H1 (cell line): ENCODE measurements at regions not wholly inside any gene's neighbourhood (a gene's known extent, or its start where the extent isn't known, plus 50 kb on each side); places are given as distances from the start of the nearest gene placed in this dataset.

Experiments used
- CTCF ChIA-PET: fragments of 300-600 bp; sonication (Branson Sonifier 250); formaldehyde crosslinking; loops from one replicate; lab custom pipeline; 2021; ENCODE audit not compliant: partially characterized antibody; lab: Charles Lee
- POLR2A ChIA-PET: fragments of 300-600 bp; sonication (Branson Sonifier 250); formaldehyde crosslinking; loops from one replicate; lab custom pipeline; 2021; ENCODE audit warnings: inconsistent platforms; ENCODE audit not compliant: partially characterized antibody; lab: Charles Lee
- DNase-seq, 2 experiments: peaks; one replicate each; pipeline versions ENCODE4 v3.0.0 to v3.0.0-alpha.2; 2010 to 2022; ENCODE audit warnings: low spot score in 2 of 2, low read depth in 1 of 2, mixed read lengths in 1 of 2
- FAIRE-seq: peaks from 2 replicates; lab custom pipeline; 2011; peaks lifted over from hg19 to GRCh38; lab: Jason Lieb, UNC
- H2AFZ ChIP-seq: 2 replicates; pipeline ENCODE4 v1.8.1; 2012; ENCODE audit warnings: low read length, inconsistent platforms
- H2AK5ac ChIP-seq: 2 replicates; pipeline ENCODE4 v1.6.1; 2013; ENCODE audit warnings: low read depth, low read length
- H2BK120ac ChIP-seq: replicated peaks from 2 replicates; pipeline ENCODE3; 2013; ENCODE audit warnings: low read depth, low read length, inconsistent platforms
- H2BK12ac ChIP-seq: 2 replicates; pipeline ENCODE4 v1.6.1; 2013; ENCODE audit warnings: low read depth, low read length
- H2BK15ac ChIP-seq: 2 replicates; pipeline ENCODE4 v1.6.1; 2013; ENCODE audit warnings: low read length
- H2BK20ac ChIP-seq: 2 replicates; pipeline ENCODE4 v1.6.1; 2013; ENCODE audit warnings: low read length
- H2BK5ac ChIP-seq: 2 replicates; pipeline ENCODE4 v1.6.1; 2013; ENCODE audit warnings: low read depth, low read length
- H3K14ac ChIP-seq: 2 replicates; pipeline ENCODE4 v1.6.1; 2013; ENCODE audit warnings: inconsistent platforms; ENCODE audit not compliant: insufficient read length
- H3K18ac ChIP-seq: 2 replicates; pipeline ENCODE4 v1.6.1; 2013; ENCODE audit warnings: low read length; ENCODE audit errors: extremely low read depth
- H3K23ac ChIP-seq: 2 replicates; pipeline ENCODE4 v1.6.1; 2013; ENCODE audit warnings: inconsistent platforms; ENCODE audit not compliant: insufficient read length
- H3K23me2 ChIP-seq: 2 replicates; pipeline ENCODE4 v1.6.1; 2013; ENCODE audit warnings: low read depth, low read length
- H3K27ac ChIP-seq: 2 replicates; pipeline ENCODE4 v1.6.1; 2011; ENCODE audit warnings: low read depth, low read length, inconsistent platforms
- H3K27me3 ChIP-seq, 4 experiments: replicated peaks in 1 of 4; 1 replicate in 1 of 4; 2 replicates in 3 of 4; pipeline versions ENCODE4 v1.6.1 to v1.8.1; 2011 to 2013; ENCODE audit warnings: low read length in 3 of 4, mild to moderate bottlenecking in 3 of 4, inconsistent platforms in 2 of 4, mixed read lengths in 2 of 4, moderate library complexity in 1 of 4; ENCODE audit not compliant: control insufficient read depth in 3 of 4, insufficient read depth in 3 of 4; ENCODE audit errors: extremely low read depth in 1 of 4
- H3K36me3 ChIP-seq, 4 experiments: 2 replicates each; pipeline versions ENCODE4 v1.6.1 to v1.8.1; 2011 to 2013; ENCODE audit warnings: mild to moderate bottlenecking in 4 of 4, low read length in 3 of 4, moderate library complexity in 2 of 4, control low read depth in 1 of 4, inconsistent platforms in 1 of 4; ENCODE audit not compliant: insufficient read depth in 4 of 4, control insufficient read depth in 2 of 4
- H3K4ac ChIP-seq: replicated peaks from 2 replicates; pipeline ENCODE3; 2013; ENCODE audit warnings: low read length, low read depth, mixed read lengths, inconsistent platforms; ENCODE audit not compliant: insufficient read length
- H3K4me1 ChIP-seq, 4 experiments: replicated peaks in 1 of 4; 1 replicate in 1 of 4; 2 replicates in 3 of 4; pipeline versions ENCODE4 v1.6.1 to v1.8.1; 2011 to 2013; ENCODE audit warnings: low read length in 3 of 4, inconsistent platforms in 2 of 4, mixed read lengths in 1 of 4; ENCODE audit not compliant: insufficient read depth in 4 of 4, control insufficient read depth in 3 of 4
- H3K4me2 ChIP-seq, 2 experiments: 2 replicates each; pipeline versions ENCODE4 v1.6.1 to v1.8.1; 2011 to 2013; ENCODE audit warnings: low read depth in 2 of 2, low read length in 2 of 2, control low read depth in 1 of 2, inconsistent platforms in 1 of 2, mild to moderate bottlenecking in 1 of 2; ENCODE audit not compliant: insufficient read depth in 1 of 2
- H3K4me3 ChIP-seq, 4 experiments: fragments of 200-600, 300-600 bp in 1 of 4; sonication (generic), shearing (Covaris generic), sonication (Bioruptor Twin) in 1 of 4; 2 replicates each; pipeline versions ENCODE4 v1.5.1 to v1.8.1; 2011 to 2016; ENCODE audit warnings: low read length in 4 of 4, low read depth in 3 of 4, control low read depth in 2 of 4, inconsistent platforms in 2 of 4, mild to moderate bottlenecking in 2 of 4, mixed read lengths in 1 of 4, moderate library complexity in 1 of 4; ENCODE audit not compliant: insufficient read depth in 2 of 4; ENCODE audit errors: extremely low read depth in 1 of 4
- H3K56ac ChIP-seq: replicated peaks from 2 replicates; pipeline ENCODE3; 2013; ENCODE audit warnings: low read depth, mild to moderate bottlenecking, mixed read lengths, low read length, inconsistent platforms; ENCODE audit not compliant: insufficient read length
- H3K79me1 ChIP-seq: 2 replicates; pipeline ENCODE4 v1.6.1; 2013; ENCODE audit warnings: low read depth, low read length, control low read depth
- H3K79me2 ChIP-seq, 2 experiments: 2 replicates each; pipeline versions ENCODE4 v1.6.1 to v1.8.1; 2012 to 2013; ENCODE audit warnings: low read length in 2 of 2, mild to moderate bottlenecking in 2 of 2, inconsistent platforms in 1 of 2; ENCODE audit not compliant: insufficient read depth in 2 of 2, control insufficient read depth in 1 of 2
- H3K9ac ChIP-seq, 4 experiments: replicated peaks in 1 of 4; 1 replicate in 1 of 4; 2 replicates in 3 of 4; pipeline versions ENCODE4 v1.6.1 to v1.8.1; 2011 to 2013; ENCODE audit warnings: low read depth in 3 of 4, low read length in 3 of 4, control low read depth in 2 of 4, mild to moderate bottlenecking in 2 of 4, moderate library complexity in 2 of 4, inconsistent platforms in 1 of 4; ENCODE audit errors: extremely low read depth in 1 of 4
- H3K9me3 ChIP-seq, 2 experiments: 2 replicates each; pipeline versions ENCODE4 v1.6.1 to v1.8.1; 2012 to 2013; ENCODE audit warnings: mild to moderate bottlenecking in 2 of 2, moderate library complexity in 2 of 2, control low read depth in 1 of 2, inconsistent platforms in 1 of 2, low read depth in 1 of 2, low read length in 1 of 2, mixed read lengths in 1 of 2; ENCODE audit not compliant: insufficient read depth in 2 of 2
- H4K20me1 ChIP-seq, 2 experiments: replicated peaks in 1 of 2; 2 replicates each; pipeline versions ENCODE3 to v1.8.1; 2011 to 2013; ENCODE audit warnings: inconsistent platforms in 2 of 2, low read length in 2 of 2, mild to moderate bottlenecking in 1 of 2; ENCODE audit not compliant: insufficient read depth in 2 of 2, control insufficient read depth in 1 of 2
- H4K5ac ChIP-seq: 2 replicates; pipeline ENCODE4 v1.6.1; 2013; ENCODE audit warnings: low read length, low read depth, mixed read lengths, inconsistent platforms; ENCODE audit not compliant: insufficient read length
- H4K8ac ChIP-seq: 2 replicates; pipeline ENCODE4 v1.8.0; 2013; ENCODE audit warnings: mild to moderate bottlenecking, moderate library complexity, low read length, inconsistent platforms; ENCODE audit not compliant: insufficient read depth; ENCODE audit errors: extremely low read depth
- H4K91ac ChIP-seq: replicated peaks from 2 replicates; pipeline ENCODE3; 2013; ENCODE audit warnings: low read length, mixed read lengths, inconsistent platforms; ENCODE audit not compliant: insufficient read length
- BCL11A ChIP-seq, 2 experiments: IDR thresholded peaks; one replicate each; pipeline ENCODE4 v1.6.1; 2011; ENCODE audit warnings: low read depth in 2 of 2, low read length in 2 of 2, mild to moderate bottlenecking in 2 of 2
- EZH2 ChIP-seq: fragments of 200-600 bp; sonication (generic); IDR thresholded peaks from 2 replicates; pipeline ENCODE4 v1.7.1; 2012; ENCODE audit warnings: low read depth, mild to moderate bottlenecking, moderate library complexity, low read length, inconsistent platforms; ENCODE audit not compliant: severe bottlenecking
- POLR2A ChIP-seq, 2 experiments: IDR thresholded peaks; 1 replicate in 1 of 2; 2 replicates in 1 of 2; pipeline ENCODE4 v1.6.1; 2011; ENCODE audit warnings: low read depth in 2 of 2, low read length in 2 of 2, mild to moderate bottlenecking in 2 of 2; ENCODE audit errors: control extremely low read depth in 1 of 2
- RNF2 ChIP-seq: fragments of 200-900, 300-1000 bp; sonication (generic); IDR thresholded peaks from 2 replicates; pipeline ENCODE4 v1.7.1; 2016; ENCODE audit warnings: borderline replicate concordance, low read depth, mild to moderate bottlenecking, antibody characterized with exemption, low read length; ENCODE audit not compliant: poor library complexity, severe bottlenecking; ENCODE audit errors: missing control alignments
- SAP30 ChIP-seq: fragments of 300-600 bp; sonication (generic); IDR thresholded peaks from 2 replicates; pipeline ENCODE4 v1.7.1; 2012; ENCODE audit warnings: low read length, moderate library complexity, mild to moderate bottlenecking, inconsistent platforms; ENCODE audit not compliant: insufficient read depth, insufficient replicate concordance
- SP1 ChIP-seq: IDR thresholded peaks from 2 replicates; pipeline ENCODE4 v1.6.1; 2011; ENCODE audit warnings: low read depth, low read length
- SP2 ChIP-seq: IDR thresholded peaks from 2 replicates; pipeline ENCODE4 v1.6.1; 2012; ENCODE audit warnings: mild to moderate bottlenecking, low read length, inconsistent platforms
- SP4 ChIP-seq: IDR thresholded peaks from 2 replicates; pipeline ENCODE4 v1.6.1; 2012; ENCODE audit warnings: low read length, inconsistent platforms
- TAF7 ChIP-seq: optimal IDR thresholded peaks from 2 replicates; pipeline ENCODE3; 2011; ENCODE audit warnings: low read depth, mild to moderate bottlenecking, inconsistent platforms, low read length, moderate library complexity, borderline replicate concordance
- WGBS, 2 experiments: shearing (Covaris generic) in 1 of 2; methylation state at CpG; one replicate each; pipeline versions ENCODE4 v1.1.6 to v1.1.7; 2013 to 2015; ENCODE audit warnings: low lambda C conversion rate in 2 of 2, mixed read lengths in 2 of 2, inconsistent platforms in 1 of 2, low coverage in 1 of 2, missing lambda C conversion rate in 1 of 2; ENCODE audit not compliant: insufficient replicate concordance in 2 of 2, insufficient coverage in 1 of 2, insufficient read length in 1 of 2; ENCODE audit errors: extremely low coverage in 1 of 2, missing lambda C conversion rate in 1 of 2; 5-methylcytosine and 5-hydroxymethylcytosine counted together
- TF ChIP-seq, protein P1 (sequence below): IDR thresholded peaks from 2 replicates; pipeline ENCODE4 v1.6.1; 2011; ENCODE audit warnings: low read depth, mild to moderate bottlenecking, low read length; ENCODE audit not compliant: insufficient read depth
- TF ChIP-seq, protein P2 (sequence below), 3 experiments: IDR thresholded peaks; 1 replicate in 2 of 3; 2 replicates in 1 of 3; pipeline versions ENCODE4 v1.5.1 to v1.6.1; 2011; ENCODE audit warnings: low read length in 3 of 3, mild to moderate bottlenecking in 3 of 3, inconsistent platforms in 2 of 3, low read depth in 1 of 3, moderate library complexity in 1 of 3; ENCODE audit not compliant: insufficient read depth in 1 of 3; ENCODE audit errors: control extremely low read depth in 1 of 3

DNA sequence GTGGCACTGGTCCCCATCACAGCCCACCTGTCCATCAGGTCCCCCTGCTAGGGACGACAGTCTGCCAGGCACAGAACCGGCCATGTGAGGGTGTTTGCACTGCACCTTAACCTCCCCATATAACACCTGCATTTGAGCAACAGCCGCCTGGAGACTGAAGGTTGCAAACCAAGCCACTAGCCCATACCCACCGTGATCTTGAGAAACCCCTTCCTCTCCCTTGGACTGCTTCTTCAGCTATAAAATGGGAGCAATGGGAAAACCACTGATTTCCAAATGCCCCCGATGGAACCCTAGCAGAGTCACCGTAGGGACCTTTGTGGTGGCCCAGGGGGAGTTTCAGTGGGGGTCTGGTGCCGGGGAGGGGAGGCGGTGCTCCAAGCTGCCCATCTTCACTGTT is 120.1 kb downstream of the NPTX2 start:
- Histone ChIP-seq H3K4me3 (no peak overlapping the region), H3K4me2 (no peak overlapping the region), H3K27ac (no peak overlapping the region), H4K5ac (no peak overlapping the region), H2BK20ac (no peak overlapping the region), H3K79me1 (no peaks in the 10 kb centered on the region), H3K4ac (no peak overlapping the region), H2BK12ac (no peak overlapping the region), H3K9me3 (peaks cover 0 to 5% of the 10 kb centered on the region in 2 experiments; a peak in 1 of 4 replicates), H3K27me3 (no peaks in the 10 kb centered on the region), H3K9ac (no peak overlapping the region), H2BK5ac (no peak overlapping the region), H3K4me1 (no peaks in the 10 kb centered on the region; a peak in 1 of 7 replicates), H3K23ac (no peak overlapping the region), H3K56ac (no peak overlapping the region), H4K8ac (no peak overlapping the region), H3K14ac (no peak overlapping the region), H3K18ac (no peak overlapping the region), H2AFZ (no peak overlapping the region; the same call in 1 of the 2 replicates), H2BK15ac (no peak overlapping the region), H3K23me2 (no peaks in the 10 kb centered on the region), H2BK120ac (no peak overlapping the region), H2AK5ac (no peak overlapping the region), H4K20me1 (no peaks in the 10 kb centered on the region), H3K79me2 (no peaks in the 10 kb centered on the region), H4K91ac (no peak overlapping the region), H3K36me3 (no peaks in the 10 kb centered on the region)
- FAIRE-seq (no peak), DNase-seq (no peak)
- POLR2A ChIA-PET: no interaction called here
- WGBS, 2 experiments: 77% methylated on average over 8 of the region's 8 CpGs; no CpG with 5 or more reads in 1 of the 2 experiments
- CTCF ChIA-PET: interaction anchor here (1.1 to 10.1 kb wide), 4 partner anchors 8 to 198 kb away, joined by 4 to 67 read pairs (median 5); no protein-coding TSS in a partner anchor
- TF ChIP-seq SP4: no peak
- TF ChIP-seq SAP30: no peak
- no peak for TF ChIP-seq EZH2
- TF ChIP-seq BCL11A (IDR thresholded peaks at IDR 0.05; ENCODE audit: low read depth in 2 of 2, low read length in 2 of 2): no peak
- no peak for TF ChIP-seq SP2
- TF ChIP-seq RNF2: no peak
- no peak for TF ChIP-seq POLR2A (IDR thresholded peaks at IDR 0.05; ENCODE audit: control extremely low read depth in 1 of 2, low read depth in 2 of 2, low read length in 2 of 2)
- TF ChIP-seq TAF7: no peak
- TF ChIP-seq, protein P1, sequence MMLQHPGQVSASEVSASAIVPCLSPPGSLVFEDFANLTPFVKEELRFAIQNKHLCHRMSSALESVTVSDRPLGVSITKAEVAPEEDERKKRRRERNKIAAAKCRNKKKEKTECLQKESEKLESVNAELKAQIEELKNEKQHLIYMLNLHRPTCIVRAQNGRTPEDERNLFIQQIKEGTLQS: no peak
- no peak for TF ChIP-seq SP1
- TF ChIP-seq, protein P2, sequence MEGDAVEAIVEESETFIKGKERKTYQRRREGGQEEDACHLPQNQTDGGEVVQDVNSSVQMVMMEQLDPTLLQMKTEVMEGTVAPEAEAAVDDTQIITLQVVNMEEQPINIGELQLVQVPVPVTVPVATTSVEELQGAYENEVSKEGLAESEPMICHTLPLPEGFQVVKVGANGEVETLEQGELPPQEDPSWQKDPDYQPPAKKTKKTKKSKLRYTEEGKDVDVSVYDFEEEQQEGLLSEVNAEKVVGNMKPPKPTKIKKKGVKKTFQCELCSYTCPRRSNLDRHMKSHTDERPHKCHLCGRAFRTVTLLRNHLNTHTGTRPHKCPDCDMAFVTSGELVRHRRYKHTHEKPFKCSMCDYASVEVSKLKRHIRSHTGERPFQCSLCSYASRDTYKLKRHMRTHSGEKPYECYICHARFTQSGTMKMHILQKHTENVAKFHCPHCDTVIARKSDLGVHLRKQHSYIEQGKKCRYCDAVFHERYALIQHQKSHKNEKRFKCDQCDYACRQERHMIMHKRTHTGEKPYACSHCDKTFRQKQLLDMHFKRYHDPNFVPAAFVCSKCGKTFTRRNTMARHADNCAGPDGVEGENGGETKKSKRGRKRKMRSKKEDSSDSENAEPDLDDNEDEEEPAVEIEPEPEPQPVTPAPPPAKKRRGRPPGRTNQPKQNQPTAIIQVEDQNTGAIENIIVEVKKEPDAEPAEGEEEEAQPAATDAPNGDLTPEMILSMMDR (IDR thresholded peaks at IDR 0.05; ENCODE audit: control extremely low read depth in 1 of 3, insufficient read depth in 1 of 3, low read depth in 1 of 3, low read length in 3 of 3): no peak
